Erythroblast (primary cell): ENCODE measurements at regions not wholly inside any gene's neighbourhood (a gene's known extent, or its start where the extent isn't known, plus 50 kb on each side); places are given as distances from the start of the nearest gene placed in this dataset.

Source experiments
- GATA1 ChIP-seq: IDR thresholded peaks from 2 replicates; pipeline ENCODE4 v1.6.1; 2011; ENCODE audit warnings: low read depth, mild to moderate bottlenecking, control low read depth, low read length, moderate library complexity
- POLR2A ChIP-seq: IDR thresholded peaks from 2 replicates; pipeline ENCODE4 v1.6.1; 2011; ENCODE audit warnings: mild to moderate bottlenecking, low read length

DNA sequence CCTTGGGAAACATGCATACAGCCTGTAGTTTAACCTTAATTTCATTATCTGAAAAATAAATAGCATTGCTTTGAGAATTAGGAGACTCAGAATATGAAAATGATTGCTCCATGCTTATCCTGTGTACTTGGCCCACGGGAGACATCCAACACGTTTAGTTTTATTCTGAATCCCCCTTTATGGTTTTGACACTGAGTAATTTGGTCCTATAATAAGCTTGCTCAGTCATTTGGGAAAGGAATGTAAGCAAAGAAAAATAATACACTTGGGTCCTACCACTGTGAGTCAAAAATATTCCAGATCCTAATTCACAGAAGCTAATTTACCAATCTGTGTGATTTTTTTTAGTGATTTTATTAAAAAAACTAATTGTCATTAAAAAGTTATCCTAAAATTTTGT lies 557.3 kb downstream of the USP25 start:
- TF ChIP-seq POLR2A (no peak), GATA1 (no peak)
